ENCODE measurements at regions not wholly inside any gene's neighbourhood (a gene's known extent, or its start where the extent isn't known, plus 50 kb on each side); places are given as distances from the start of the nearest gene placed in this dataset.
"Not testable (repeated sequence)": the region's sequence is repeated elsewhere in the genome, so short reads cannot be mapped to it uniquely, and the experiment has no call there.

GRCh38 chr1:244999644-245000043 is 135.3 kb upstream of the HNRNPU start:
- not testable (repeated sequence) for TF ChIP-seq CTCF (IDR thresholded peaks at IDR 0.05; ENCODE audit: low read length); EZH2 (optimal IDR thresholded peaks at IDR 0.05; ENCODE audit: low read depth, low read length)

Data from MM.1S (cell line).